GM13976 (cell line): ENCODE measurements at regions not wholly inside any gene's neighbourhood (a gene's known extent, or its start where the extent isn't known, plus 50 kb on each side); places are given as distances from the start of the nearest gene placed in this dataset.

Experiments used
- DNase-seq: peaks from one replicate; pipeline ENCODE4 v3.0.0; 2012; ENCODE audit warnings: low spot score
- CTCF ChIP-seq: IDR thresholded peaks from 2 replicates; pipeline ENCODE4 v1.5.1; 2012; ENCODE audit warnings: borderline replicate concordance, mild to moderate bottlenecking; ENCODE audit not compliant: insufficient read depth; ENCODE audit errors: extremely low read depth, missing control alignments, control extremely low read depth
- in situ Hi-C: fragments of 300-500 bp; cut with MboI; formaldehyde crosslinking; loops from one replicate; pipeline ENCODE4 v1.12.0; 2022; ENCODE audit warnings: low sequenced_read_pairs, mixed read lengths, inconsistent platforms; ENCODE audit not compliant: unreplicated experiment

GRCh38 chr6:115120391-115120790 lies 777.6 kb upstream of the HS3ST5 start:
- DNase-seq = no peak
- in situ Hi-C loops = no loop called here
- TF ChIP-seq CTCF = no peak

- TF ChIP-seq CTCF = no peak
- no peak for DNase-seq
- in situ Hi-C loops = no loop called here
Observed at GRCh38 chr6:115091461-115091860, 748.6 kb upstream of the HS3ST5 start.

GRCh38 chr6:115078555-115078954 lies 735.7 kb upstream of the HS3ST5 start:
- in situ Hi-C loops = no loop called here
- no peak for TF ChIP-seq CTCF
- no peak for DNase-seq

GRCh38 chr6:115071962-115072361 lies 729.1 kb upstream of the HS3ST5 start:
- TF ChIP-seq CTCF = no peak
- DNase-seq = no peak
- in situ Hi-C loops = no loop called here

- in situ Hi-C loops = no loop called here
- DNase-seq = no peak
- no peak for TF ChIP-seq CTCF
Observed at GRCh38 chr6:115067690-115068447, 725.0 kb upstream of the HS3ST5 start.

GRCh38 chr6:115064680-115065079 lies 721.9 kb upstream of the HS3ST5 start:
- DNase-seq = peak; percentile 8
- no peak for TF ChIP-seq CTCF
- in situ Hi-C loops = no loop called here
